Endothelial cell of umbilical vein (primary cell): ENCODE measurements at regions not wholly inside any gene's neighbourhood (a gene's known extent, or its start where the extent isn't known, plus 50 kb on each side); places are given as distances from the start of the nearest gene placed in this dataset.

ENCODE experiments used
- BruUV-seq: library from RNA; stranded (reverse); fragments of 400-500 nt; replicated peaks from 2 replicates; lab custom pipeline; 2021; lab: Mats Ljungman, UMichigan
- CTCF ChIA-PET: fragments of 300-600, 350-600 bp; sonication (Branson Sonifier 250); formaldehyde crosslinking; loops from one replicate; lab custom pipeline; 2021; ENCODE audit warnings: antibody characterized with exemption, inconsistent platforms; lab: Charles Lee
- POLR2A ChIA-PET: fragments of 300-600, 350-600 bp; sonication (Branson Sonifier 250); formaldehyde crosslinking; loops from one replicate; lab custom pipeline; 2021; ENCODE audit warnings: antibody characterized with exemption, inconsistent platforms; lab: Charles Lee
- DNase-seq: peaks from one replicate; pipeline ENCODE4 v3.0.0-alpha.2; 2011; ENCODE audit warnings: low read depth, low spot score
- FAIRE-seq: peaks from 2 replicates; lab custom pipeline; 2011; peaks lifted over from hg19 to GRCh38; lab: Jason Lieb, UNC
- H2AFZ ChIP-seq: 2 replicates; pipeline ENCODE4 v1.6.0; 2012; ENCODE audit warnings: low read depth, low read length, control low read depth, inconsistent platforms
- H3K27ac ChIP-seq: 2 replicates; pipeline ENCODE4 v1.5.1; 2011; ENCODE audit warnings: low read depth, mild to moderate bottlenecking, control low read depth, low read length, moderate library complexity; ENCODE audit not compliant: insufficient read depth
- H3K27me3 ChIP-seq, 2 experiments: 2 replicates each; pipeline versions ENCODE4 v1.6.0 to v1.6.1; 2011; ENCODE audit warnings: low read length in 2 of 2, mixed read lengths in 1 of 2; ENCODE audit not compliant: control insufficient read depth in 2 of 2, insufficient read depth in 2 of 2
- H3K36me3 ChIP-seq, 2 experiments: 2 replicates in 1 of 2; 3 replicates in 1 of 2; pipeline ENCODE4 v1.5.1; 2011; ENCODE audit warnings: low read length in 2 of 2, mild to moderate bottlenecking in 1 of 2, moderate library complexity in 1 of 2; ENCODE audit not compliant: control insufficient read depth in 2 of 2, insufficient read depth in 2 of 2; ENCODE audit errors: extremely low read depth in 1 of 2
- H3K4me1 ChIP-seq: 3 replicates; pipeline ENCODE4 v1.5.1; 2011; ENCODE audit warnings: mild to moderate bottlenecking, low read length; ENCODE audit not compliant: control insufficient read depth, insufficient read depth; ENCODE audit errors: extremely low read depth
- H3K4me2 ChIP-seq: 2 replicates; pipeline ENCODE4 v1.6.1; 2011; ENCODE audit warnings: low read length, control low read depth, mixed read lengths; ENCODE audit not compliant: insufficient read depth
- H3K4me3 ChIP-seq, 3 experiments: fragments of 200-600 bp in 1 of 3; sonication (generic), shearing (Covaris generic) in 1 of 3; replicated peaks in 1 of 3; 2 replicates each; pipeline ENCODE4 v1.5.1; 2011 to 2016; ENCODE audit warnings: control low read depth in 3 of 3, low read length in 3 of 3, mild to moderate bottlenecking in 2 of 3, inconsistent platforms in 1 of 3, low read depth in 1 of 3, moderate library complexity in 1 of 3; ENCODE audit not compliant: insufficient read depth in 1 of 3
- H3K79me2 ChIP-seq: 2 replicates; pipeline ENCODE4 v1.6.0; 2012; ENCODE audit warnings: low read length, inconsistent platforms; ENCODE audit not compliant: control insufficient read depth, insufficient read depth
- H3K9ac ChIP-seq: replicated peaks from 2 replicates; pipeline ENCODE3; 2011; ENCODE audit warnings: low read length, control low read depth; ENCODE audit not compliant: insufficient read depth; ENCODE audit errors: extremely low read depth
- H3K9me1 ChIP-seq: replicated peaks from 3 replicates; pipeline ENCODE4 v1.6.0; 2011; ENCODE audit warnings: mild to moderate bottlenecking, low read length; ENCODE audit not compliant: control insufficient read depth, insufficient read depth; ENCODE audit errors: extremely low read depth
- H3K9me3 ChIP-seq: replicated peaks from 2 replicates; pipeline ENCODE4 v1.5.1; 2012; ENCODE audit warnings: low read length, inconsistent platforms; ENCODE audit not compliant: control insufficient read depth, insufficient read depth
- H4K20me1 ChIP-seq: replicated peaks from 2 replicates; pipeline ENCODE3; 2011; ENCODE audit warnings: mild to moderate bottlenecking, low read length; ENCODE audit not compliant: control insufficient read depth, insufficient read depth; ENCODE audit errors: extremely low read depth
- CTCF ChIP-seq, 2 donors: IDR thresholded peaks; 1 replicate in 1 of 2; 2 replicates in 1 of 2; pipeline ENCODE4 v1.5.1; 2011; ENCODE audit warnings: low read length in 2 of 2, mild to moderate bottlenecking in 2 of 2, moderate library complexity in 2 of 2, control low read depth in 1 of 2, inconsistent platforms in 1 of 2, low read depth in 1 of 2; ENCODE audit not compliant: insufficient read depth in 1 of 2; ENCODE audit errors: extremely low read depth in 1 of 2
- EZH2 ChIP-seq: IDR thresholded peaks from 2 replicates; pipeline ENCODE4 v1.6.1; 2012; ENCODE audit warnings: borderline replicate concordance, low read depth, mild to moderate bottlenecking, moderate library complexity, low read length, inconsistent platforms; ENCODE audit not compliant: severe bottlenecking
- FOS ChIP-seq: IDR thresholded peaks from 2 replicates; pipeline ENCODE4 v1.6.1; 2011; ENCODE audit warnings: mild to moderate bottlenecking, low read length, moderate library complexity, borderline replicate concordance; ENCODE audit not compliant: insufficient read depth
- GATA2 ChIP-seq: IDR thresholded peaks from 2 replicates; pipeline ENCODE4 v1.7.0; 2011; ENCODE audit warnings: low read depth, mild to moderate bottlenecking, moderate library complexity, mixed read lengths, low read length; ENCODE audit not compliant: insufficient read length, insufficient read depth
- JUN ChIP-seq: IDR thresholded peaks from 2 replicates; pipeline ENCODE4 v1.6.1; 2011; ENCODE audit warnings: borderline replicate concordance, low read depth; ENCODE audit not compliant: insufficient read length, insufficient read depth
- MAX ChIP-seq: IDR thresholded peaks from 2 replicates; pipeline ENCODE4 v1.6.1; 2011; ENCODE audit not compliant: insufficient read depth, insufficient read length
- MYC ChIP-seq: IDR thresholded peaks from one replicate; pipeline ENCODE4 v1.6.1; 2011; ENCODE audit warnings: mild to moderate bottlenecking, low read depth, low read length
- POLR2A ChIP-seq: IDR thresholded peaks from 2 replicates; pipeline ENCODE4 v1.6.1; 2012; ENCODE audit warnings: low read depth, mild to moderate bottlenecking, control low read depth, low read length
- POLR2AphosphoS5 ChIP-seq: IDR thresholded peaks from 2 replicates; pipeline ENCODE4 v1.6.1; 2012; ENCODE audit warnings: low read depth, mild to moderate bottlenecking, control low read depth, low read length, moderate library complexity; ENCODE audit not compliant: insufficient read depth
- dilution Hi-C: fragments of 300-500 bp; cut with MboI; formaldehyde crosslinking; loops from one replicate; pipeline ENCODE4 v1.15.0; 2019; ENCODE audit warnings: low sequenced_read_pairs; ENCODE audit not compliant: extremely low pct_ligation_motif_present
- intact Hi-C: fragments of 100-400 bp; cut with micrococcal nuclease; formaldehyde crosslinking; loops from one replicate; pipeline ENCODE4 v1.10.0; 2022

GRCh38 chr3:188942191-188942590 lies 229.6 kb upstream of the TPRG1 start:
- H2AFZ ChIP-seq: no peak overlapping the region
- no peak overlapping the region for H3K9ac ChIP-seq
- no peaks in the 10 kb centered on the region for H3K79me2 ChIP-seq
- H4K20me1 ChIP-seq: no peaks in the 10 kb centered on the region
- no TSS peak for BruUV-seq
- no peak overlapping the region for H3K27ac ChIP-seq
- ChIA-PET POLR2A (no interaction called here), CTCF (interaction anchor here (1.4 kb wide), 1 partner anchor 1202 kb away, joined by 4 read pairs; no protein-coding TSS in a partner anchor)
- H3K36me3 ChIP-seq: no peaks in the 10 kb centered on the region
- FAIRE-seq (no peak), DNase-seq (no peak)
- H3K4me3 ChIP-seq: no peak overlapping the region
- no peaks in the 10 kb centered on the region for H3K9me3 ChIP-seq
- no peak overlapping the region for H3K4me2 ChIP-seq
- intact Hi-C loops: no loop called here
- H3K4me1 ChIP-seq: peaks cover 12% of the 10 kb centered on the region
- no peaks in the 10 kb centered on the region for H3K9me1 ChIP-seq
- no peak for TF ChIP-seq POLR2AphosphoS5
- dilution Hi-C loops: no loop called here
- no peaks in the 10 kb centered on the region for H3K27me3 ChIP-seq

GRCh38 chr3:188943591-188943990 lies 228.2 kb upstream of the TPRG1 start:
- no TSS peak for BruUV-seq
- H4K20me1 ChIP-seq: no peaks in the 10 kb centered on the region
- no peak for DNase-seq

More at GRCh38 chr3:188943591-188943990, 228.2 kb upstream of the TPRG1 start:
- Histone ChIP-seq H3K36me3 (no peaks in the 10 kb centered on the region), H3K27ac (no peak overlapping the region), H3K79me2 (no peaks in the 10 kb centered on the region), H3K4me1 (peaks cover 13% of the 10 kb centered on the region), H2AFZ (no peak overlapping the region), H3K9ac (no peak overlapping the region), H3K9me1 (no peaks in the 10 kb centered on the region), H3K4me3 (no peak overlapping the region), H3K9me3 (no peaks in the 10 kb centered on the region), H3K4me2 (no peak overlapping the region), H3K27me3 (no peaks in the 10 kb centered on the region)
- POLR2A ChIA-PET: no interaction called here
- no peak for TF ChIP-seq MAX
- no peak for TF ChIP-seq EZH2
- TF ChIP-seq FOS: no peak
- no peak for TF ChIP-seq CTCF (IDR thresholded peaks at IDR 0.05; ENCODE audit: extremely low read depth in 1 of 2, insufficient read depth in 1 of 2, low read depth in 1 of 2, low read length in 2 of 2)
- no peak for TF ChIP-seq JUN
- no peak for TF ChIP-seq MYC
- no peak for TF ChIP-seq GATA2
- no peak for TF ChIP-seq POLR2AphosphoS5
- no peak for TF ChIP-seq POLR2A
- dilution Hi-C loops: no loop called here
- CTCF ChIA-PET: interaction anchor here (1.5 to 2.6 kb wide), 2 partner anchors 11 to 59 kb away, joined by 4 to 10 read pairs; no protein-coding TSS in a partner anchor
- intact Hi-C loops: no loop called here
- FAIRE-seq: no peak
